HepG2 (cell line): ENCODE measurements at regions not wholly inside any gene's neighbourhood (a gene's known extent, or its start where the extent isn't known, plus 50 kb on each side); places are given as distances from the start of the nearest gene placed in this dataset.

ENCODE experiments used
- ARNT ChIP-seq: fragments of 450-650 bp; IDR thresholded peaks from 2 replicates; pipeline ENCODE4 v1.6.1; 2017
- ISL2 ChIP-seq: sonication (generic); formaldehyde crosslinking; IDR thresholded peaks from 2 replicates; pipeline ENCODE4 v1.5.0; 2020; ENCODE audit warnings: missing genetic modification reagents
- KAT2B ChIP-seq: fragments of 150-350 bp; IDR thresholded peaks from 2 replicates; pipeline ENCODE4 v1.6.1; 2014; ENCODE audit warnings: low read depth, low read length, borderline replicate concordance
- MEF2D ChIP-seq: sonication (generic); formaldehyde crosslinking; IDR thresholded peaks from 2 replicates; pipeline ENCODE4 v1.5.1; 2020; ENCODE audit warnings: mild to moderate bottlenecking, missing genetic modification reagents
- POGK ChIP-seq: sonication (generic); formaldehyde crosslinking; conservative IDR thresholded peaks from 2 replicates; pipeline ENCODE4 v1.8.0; 2022; ENCODE audit warnings: mild to moderate bottlenecking, moderate library complexity, missing genetic modification reagents
- POLR2AphosphoS2 ChIP-seq: IDR thresholded peaks from 2 replicates; pipeline ENCODE4 v1.6.1; 2011; ENCODE audit warnings: low read depth, low read length, improper control_type of control experiment
- POLR2G ChIP-seq: fragments of 200-400 bp; formaldehyde crosslinking; IDR thresholded peaks from 2 replicates; pipeline ENCODE4 v1.6.1; 2018; ENCODE audit warnings: mild to moderate bottlenecking, low read depth, low read length, moderate library complexity
- SP1 ChIP-seq, 2 experiments: fragments of 450-650 bp in 1 of 2; sonication (generic) in 1 of 2; formaldehyde crosslinking in 1 of 2; IDR thresholded peaks; 2 replicates each; pipeline versions ENCODE4 v1.4.0 to v1.6.1; 2016 to 2020; ENCODE audit warnings: missing genetic modification reagents in 1 of 2
- TFAP4 ChIP-seq: sonication (generic); IDR thresholded peaks from 2 replicates; pipeline ENCODE4 v1.6.1; 2016; ENCODE audit warnings: low read depth, borderline replicate concordance
- TFDP2 ChIP-seq: sonication (generic); formaldehyde crosslinking; IDR thresholded peaks from 2 replicates; pipeline ENCODE4 v1.4.0; 2020; ENCODE audit warnings: missing genetic modification reagents
- ZFP36L1 ChIP-seq: sonication (generic); formaldehyde crosslinking; IDR thresholded peaks from 2 replicates; pipeline ENCODE4 v1.8.0; 2022; ENCODE audit warnings: mild to moderate bottlenecking, missing genetic modification reagents, moderate library complexity
- ZKSCAN8 ChIP-seq: IDR thresholded peaks from 2 replicates; pipeline ENCODE4 v1.6.1; 2016; ENCODE audit warnings: borderline replicate concordance, missing genetic modification reagents, missing compliant biosample characterization
- ZNF607 ChIP-seq: sonication (generic); formaldehyde crosslinking; IDR thresholded peaks from 2 replicates; pipeline ENCODE4 v1.5.1; 2020; ENCODE audit warnings: missing genetic modification reagents, mild to moderate bottlenecking, borderline replicate concordance
- ZNF616 ChIP-seq: sonication (generic); formaldehyde crosslinking; IDR thresholded peaks from 2 replicates; pipeline ENCODE4 v1.5.0; 2020; ENCODE audit warnings: low read depth, mild to moderate bottlenecking, missing genetic modification reagents
- TF ChIP-seq, protein P1 (sequence below), 2 experiments: fragments of 450-650 bp in 1 of 2; sonication (generic) in 1 of 2; formaldehyde crosslinking; IDR thresholded peaks; 2 replicates each; pipeline versions ENCODE4 v1.5.0 to v1.8.0; 2020 to 2022; ENCODE audit warnings: mild to moderate bottlenecking in 1 of 2, missing genetic modification reagents in 1 of 2
- TF ChIP-seq, protein P2 (sequence below): sonication (generic); formaldehyde crosslinking; IDR thresholded peaks from 2 replicates; pipeline ENCODE4 v1.8.0; 2022; ENCODE audit warnings: mild to moderate bottlenecking, missing genetic modification reagents
- TF ChIP-seq, protein P3 (sequence below): sonication (generic); formaldehyde crosslinking; IDR thresholded peaks from 2 replicates; pipeline ENCODE4 v1.8.0; 2022; ENCODE audit warnings: mild to moderate bottlenecking, missing genetic modification reagents, moderate library complexity
- TF ChIP-seq, protein P4 (sequence below): fragments of 450-650 bp; IDR thresholded peaks from 2 replicates; pipeline ENCODE4 v1.6.1; 2017

GRCh38 chr17:72447251-72447640 lies 326.4 kb downstream of the SOX9 start (continued):
- TF ChIP-seq POGK (CRISPR knock-in tag) (peak; percentile 70), ZNF616 (CRISPR knock-in tag) (no peak), ARNT (no peak), POLR2G (no peak; the same call in 1 of the 2 replicates), MEF2D (peak; percentile 91; the same call in 1 of the 2 replicates), ISL2 (CRISPR knock-in tag) (peak; percentile 95), TFAP4 (no peak), ZFP36L1 (no peak; the same call in 1 of the 2 replicates), ZNF607 (CRISPR knock-in tag) (no peak), ZKSCAN8 (CRISPR knock-in tag) (peak; percentile 64; the same call in 1 of the 2 replicates), SP1 (IDR thresholded peaks at IDR 0.05) (no peak), SP1 (CRISPR knock-in tag; IDR thresholded peaks at IDR 0.05) (peak; percentile 10; the same call in 1 of the 2 replicates), POLR2AphosphoS2 (no peak), TFDP2 (peak; percentile 47), KAT2B (peak; percentile 84)
- TF ChIP-seq, protein P1, sequence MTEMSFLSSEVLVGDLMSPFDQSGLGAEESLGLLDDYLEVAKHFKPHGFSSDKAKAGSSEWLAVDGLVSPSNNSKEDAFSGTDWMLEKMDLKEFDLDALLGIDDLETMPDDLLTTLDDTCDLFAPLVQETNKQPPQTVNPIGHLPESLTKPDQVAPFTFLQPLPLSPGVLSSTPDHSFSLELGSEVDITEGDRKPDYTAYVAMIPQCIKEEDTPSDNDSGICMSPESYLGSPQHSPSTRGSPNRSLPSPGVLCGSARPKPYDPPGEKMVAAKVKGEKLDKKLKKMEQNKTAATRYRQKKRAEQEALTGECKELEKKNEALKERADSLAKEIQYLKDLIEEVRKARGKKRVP (CRISPR knock-in tag; IDR thresholded peaks at IDR 0.05) = no peak
- TF ChIP-seq, protein P2, sequence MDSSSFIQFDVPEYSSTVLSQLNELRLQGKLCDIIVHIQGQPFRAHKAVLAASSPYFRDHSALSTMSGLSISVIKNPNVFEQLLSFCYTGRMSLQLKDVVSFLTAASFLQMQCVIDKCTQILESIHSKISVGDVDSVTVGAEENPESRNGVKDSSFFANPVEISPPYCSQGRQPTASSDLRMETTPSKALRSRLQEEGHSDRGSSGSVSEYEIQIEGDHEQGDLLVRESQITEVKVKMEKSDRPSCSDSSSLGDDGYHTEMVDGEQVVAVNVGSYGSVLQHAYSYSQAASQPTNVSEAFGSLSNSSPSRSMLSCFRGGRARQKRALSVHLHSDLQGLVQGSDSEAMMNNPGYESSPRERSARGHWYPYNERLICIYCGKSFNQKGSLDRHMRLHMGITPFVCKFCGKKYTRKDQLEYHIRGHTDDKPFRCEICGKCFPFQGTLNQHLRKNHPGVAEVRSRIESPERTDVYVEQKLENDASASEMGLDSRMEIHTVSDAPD (CRISPR knock-in tag) = peak; percentile 50; the same call in 1 of the 2 replicates
- TF ChIP-seq, protein P3, sequence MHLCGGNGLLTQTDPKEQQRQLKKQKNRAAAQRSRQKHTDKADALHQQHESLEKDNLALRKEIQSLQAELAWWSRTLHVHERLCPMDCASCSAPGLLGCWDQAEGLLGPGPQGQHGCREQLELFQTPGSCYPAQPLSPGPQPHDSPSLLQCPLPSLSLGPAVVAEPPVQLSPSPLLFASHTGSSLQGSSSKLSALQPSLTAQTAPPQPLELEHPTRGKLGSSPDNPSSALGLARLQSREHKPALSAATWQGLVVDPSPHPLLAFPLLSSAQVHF (CRISPR knock-in tag) = no peak
- TF ChIP-seq, protein P4, sequence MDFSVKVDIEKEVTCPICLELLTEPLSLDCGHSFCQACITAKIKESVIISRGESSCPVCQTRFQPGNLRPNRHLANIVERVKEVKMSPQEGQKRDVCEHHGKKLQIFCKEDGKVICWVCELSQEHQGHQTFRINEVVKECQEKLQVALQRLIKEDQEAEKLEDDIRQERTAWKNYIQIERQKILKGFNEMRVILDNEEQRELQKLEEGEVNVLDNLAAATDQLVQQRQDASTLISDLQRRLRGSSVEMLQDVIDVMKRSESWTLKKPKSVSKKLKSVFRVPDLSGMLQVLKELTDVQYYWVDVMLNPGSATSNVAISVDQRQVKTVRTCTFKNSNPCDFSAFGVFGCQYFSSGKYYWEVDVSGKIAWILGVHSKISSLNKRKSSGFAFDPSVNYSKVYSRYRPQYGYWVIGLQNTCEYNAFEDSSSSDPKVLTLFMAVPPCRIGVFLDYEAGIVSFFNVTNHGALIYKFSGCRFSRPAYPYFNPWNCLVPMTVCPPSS = no peak
